ENCODE measurements at regions not wholly inside any gene's neighbourhood (a gene's known extent, or its start where the extent isn't known, plus 50 kb on each side); places are given as distances from the start of the nearest gene placed in this dataset.
"Not testable (repeated sequence)": the region's sequence is repeated elsewhere in the genome, so short reads cannot be mapped to it uniquely, and the experiment has no call there.

- DNase-seq (no peak), ATAC-seq (ENCODE audit: low read depth in 2 of 2) (no peak)
- no peaks in the 10 kb centered on the region for H3K4me1 Mint-ChIP-seq
- no peak overlapping the region for H3K4me3 Mint-ChIP-seq
- peaks cover 0 to 17% (median 10%) of the 10 kb centered on the region in 7 donors for H3K9me3 Mint-ChIP-seq
- H3K36me3 Mint-ChIP-seq: no peaks in the 10 kb centered on the region
- H3K27ac Mint-ChIP-seq: no peak overlapping the region
- H3K27me3 Mint-ChIP-seq: no peaks in the 10 kb centered on the region
These were observed 58.1 kb downstream of the ATXN7L3B start for GRCh38 chr12:74595696-74596095.

- ATAC-seq (ENCODE audit: low read depth in 2 of 2) (no peak), DNase-seq (no peak)
- Mint-ChIP-seq H3K27me3 (no peaks in the 10 kb centered on the region), H3K4me1 (no peaks in the 10 kb centered on the region), H3K4me3 (no peak overlapping the region), H3K36me3 (no peaks in the 10 kb centered on the region), H3K27ac (no peak overlapping the region), H3K9me3 (peaks cover 0 to 17% (median 11%) of the 10 kb centered on the region in 7 donors)
These were observed 61.2 kb downstream of the ATXN7L3B start for GRCh38 chr12:74598819-74599218.

DNA sequence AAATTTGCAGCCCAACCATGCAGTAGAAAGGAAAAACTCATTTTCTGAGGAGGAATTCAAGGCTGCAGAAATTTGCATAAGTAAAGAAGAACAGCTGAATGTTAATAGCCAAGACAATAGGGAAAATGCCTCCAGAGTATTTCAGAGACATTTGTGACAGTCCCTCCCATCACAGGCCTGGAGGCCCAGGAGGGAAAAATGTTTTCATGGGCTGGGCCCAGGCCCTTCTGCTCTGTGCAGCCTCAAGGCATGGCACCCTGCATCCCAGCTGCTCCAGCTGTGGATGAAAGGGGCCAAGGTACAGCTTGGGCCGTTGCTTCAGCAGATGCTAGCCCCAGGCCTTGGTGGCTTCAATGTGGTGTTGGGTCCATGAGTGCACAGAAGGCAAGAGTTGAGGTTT lies 62.3 kb downstream of the ATXN7L3B start:
- Mint-ChIP-seq H3K4me3 (no peak overlapping the region), H3K4me1 (no peaks in the 10 kb centered on the region), H3K27ac (no peak overlapping the region), H3K9me3 (peaks cover 0 to 17% (median 11%) of the 10 kb centered on the region in 7 donors), H3K27me3 (no peaks in the 10 kb centered on the region), H3K36me3 (no peaks in the 10 kb centered on the region)
- no peak for DNase-seq
- no peak for ATAC-seq (ENCODE audit: low read depth in 2 of 2)

DNA sequence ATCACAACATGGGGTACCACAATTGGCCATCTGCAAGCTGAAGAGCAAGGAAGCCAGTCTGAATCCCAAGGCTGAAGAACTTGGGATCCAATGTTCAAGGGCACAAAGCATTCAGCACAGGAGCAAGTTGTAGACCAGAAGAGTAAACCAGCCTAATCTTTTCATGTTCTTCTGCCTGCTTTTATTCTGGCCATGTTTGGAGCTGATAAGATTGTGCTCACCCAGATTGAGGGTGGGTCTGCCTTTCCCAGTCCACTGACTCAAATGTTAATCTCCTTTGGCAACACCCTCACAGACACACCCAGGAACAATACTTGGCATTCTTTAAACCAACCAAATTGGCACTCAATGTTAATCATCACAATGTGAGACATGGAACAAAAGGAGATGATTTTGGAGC lies 63.2 kb downstream of the ATXN7L3B start:
- H3K9me3 Mint-ChIP-seq: peaks cover 0 to 17% (median 11%) of the 10 kb centered on the region in 7 donors
- not testable (repeated sequence) for H3K27me3 Mint-ChIP-seq; ATAC-seq (ENCODE audit: low read depth in 2 of 2); H3K36me3 Mint-ChIP-seq; H3K4me1 Mint-ChIP-seq; DNase-seq; H3K27ac Mint-ChIP-seq; H3K4me3 Mint-ChIP-seq

GRCh38 chr12:74602881-74603672 lies 65.4 kb downstream of the ATXN7L3B start:
- no peaks in the 10 kb centered on the region for H3K36me3 Mint-ChIP-seq
- H3K27ac Mint-ChIP-seq: no peak overlapping the region
- H3K4me1 Mint-ChIP-seq: no peaks in the 10 kb centered on the region
- H3K4me3 Mint-ChIP-seq: no peak overlapping the region
- H3K27me3 Mint-ChIP-seq: no peaks in the 10 kb centered on the region
- ATAC-seq (ENCODE audit: low read depth in 2 of 2) (no peak), DNase-seq (no peak)
- H3K9me3 Mint-ChIP-seq: peaks cover 0 to 17% (median 11%) of the 10 kb centered on the region in 7 donors

- no peak for ATAC-seq (ENCODE audit: low read depth in 2 of 2)
- Mint-ChIP-seq H3K4me1 (no peaks in the 10 kb centered on the region), H3K27me3 (no peaks in the 10 kb centered on the region), H3K36me3 (no peaks in the 10 kb centered on the region), H3K9me3 (peaks cover 0 to 2% (median 0%) of the 10 kb centered on the region in 7 donors), H3K27ac (no peak overlapping the region), H3K4me3 (no peak overlapping the region)
- no peak for DNase-seq
These were observed 70.7 kb downstream of the ATXN7L3B start for GRCh38 chr12:74608231-74608775.

DNA sequence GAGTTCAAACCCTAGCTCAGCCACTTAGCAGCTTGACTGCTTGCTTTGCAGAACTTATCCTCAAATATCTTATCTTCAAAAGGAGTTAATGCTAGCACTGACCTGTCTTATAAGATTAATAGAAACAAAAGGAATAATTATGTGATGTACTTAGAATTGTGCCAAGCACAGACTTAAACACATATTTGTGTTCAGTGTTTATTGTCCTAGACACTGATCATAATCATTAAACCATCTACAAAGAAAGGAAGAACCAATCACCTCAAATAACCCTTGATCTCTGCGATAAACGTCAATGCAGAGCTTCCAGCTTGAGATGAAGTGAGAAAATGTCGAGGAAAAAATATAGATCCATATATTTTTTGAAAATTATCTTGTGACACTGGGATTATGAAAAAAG lies 73.1 kb downstream of the ATXN7L3B start:
- Mint-ChIP-seq H3K4me3 (no peak overlapping the region), H3K27ac (no peak overlapping the region), H3K36me3 (no peaks in the 10 kb centered on the region), H3K9me3 (no peaks in the 10 kb centered on the region), H3K4me1 (no peaks in the 10 kb centered on the region), H3K27me3 (no peaks in the 10 kb centered on the region)
- no peak for ATAC-seq (ENCODE audit: low read depth in 2 of 2)
- no peak for DNase-seq

- Mint-ChIP-seq H3K4me1 (no peaks in the 10 kb centered on the region), H3K36me3 (no peaks in the 10 kb centered on the region), H3K9me3 (peaks cover 0 to 2% (median 0%) of the 10 kb centered on the region in 7 donors), H3K27me3 (no peaks in the 10 kb centered on the region), H3K27ac (no peak overlapping the region), H3K4me3 (no peak overlapping the region)
- ATAC-seq (ENCODE audit: low read depth in 2 of 2) (no peak), DNase-seq (no peak)
These were observed 76.8 kb downstream of the ATXN7L3B start for GRCh38 chr12:74614426-74614825.

GRCh38 chr12:74619084-74619483 lies 81.4 kb downstream of the ATXN7L3B start:
- H3K9me3 Mint-ChIP-seq: peaks cover 0 to 2% (median 0%) of the 10 kb centered on the region in 7 donors
- H3K4me1 Mint-ChIP-seq: no peaks in the 10 kb centered on the region
- H3K36me3 Mint-ChIP-seq: no peaks in the 10 kb centered on the region
- no peaks in the 10 kb centered on the region for H3K27me3 Mint-ChIP-seq
- no peak overlapping the region for H3K27ac Mint-ChIP-seq
- DNase-seq (no peak), ATAC-seq (ENCODE audit: low read depth in 2 of 2) (no peak)
- no peak overlapping the region for H3K4me3 Mint-ChIP-seq

DNA sequence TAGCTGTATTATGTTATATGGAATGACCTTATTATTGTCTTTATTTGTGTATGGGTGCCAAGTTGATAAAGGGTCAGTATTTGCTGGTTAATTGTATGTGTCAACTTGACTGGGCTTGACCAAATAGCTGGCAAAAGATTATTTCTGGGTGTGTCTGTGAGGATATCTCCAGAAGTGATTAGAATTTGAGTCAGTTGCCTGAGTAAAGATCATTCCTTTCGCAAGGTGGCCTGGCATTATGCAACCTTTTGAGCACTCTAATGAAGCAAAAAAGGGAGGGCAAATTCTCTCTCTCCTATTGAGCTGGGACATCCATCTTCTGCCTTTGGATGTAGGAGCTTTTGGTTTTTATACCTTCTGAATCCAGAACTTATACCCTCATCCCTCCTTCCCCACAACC lies 82.2 kb downstream of the ATXN7L3B start:
- H3K36me3 Mint-ChIP-seq: no peaks in the 10 kb centered on the region
- ATAC-seq (ENCODE audit: low read depth in 2 of 2) (no peak), DNase-seq (no peak)
- H3K27me3 Mint-ChIP-seq: no peaks in the 10 kb centered on the region
- no peaks in the 10 kb centered on the region for H3K4me1 Mint-ChIP-seq
- peaks cover 0 to 2% (median 0%) of the 10 kb centered on the region in 7 donors for H3K9me3 Mint-ChIP-seq
- no peak overlapping the region for H3K4me3 Mint-ChIP-seq
- no peak overlapping the region for H3K27ac Mint-ChIP-seq

- no peak overlapping the region for H3K4me3 Mint-ChIP-seq
- H3K27ac Mint-ChIP-seq: no peak overlapping the region
These were observed 83.3 kb downstream of the ATXN7L3B start for GRCh38 chr12:74620921-74621320.

GRCh38 chr12:74624201-74624600 lies 86.6 kb downstream of the ATXN7L3B start:
- ATAC-seq (ENCODE audit: low read depth in 2 of 2): no peak
- H3K4me3 Mint-ChIP-seq: no peak overlapping the region
- DNase-seq: no peak
- no peak overlapping the region for H3K27ac Mint-ChIP-seq
- H3K27me3 Mint-ChIP-seq: no peaks in the 10 kb centered on the region
- H3K4me1 Mint-ChIP-seq: no peaks in the 10 kb centered on the region
- H3K36me3 Mint-ChIP-seq: no peaks in the 10 kb centered on the region
- H3K9me3 Mint-ChIP-seq: peaks cover 0 to 13% (median 0%) of the 10 kb centered on the region in 7 donors

More at GRCh38 chr12:74620921-74621320, 83.3 kb downstream of the ATXN7L3B start:
- Mint-ChIP-seq H3K27me3 (no peaks in the 10 kb centered on the region), H3K4me1 (no peaks in the 10 kb centered on the region), H3K36me3 (no peaks in the 10 kb centered on the region), H3K9me3 (peaks cover 0 to 2% (median 0%) of the 10 kb centered on the region in 7 donors)
- DNase-seq (no peak), ATAC-seq (ENCODE audit: low read depth in 2 of 2) (no peak)

DNA sequence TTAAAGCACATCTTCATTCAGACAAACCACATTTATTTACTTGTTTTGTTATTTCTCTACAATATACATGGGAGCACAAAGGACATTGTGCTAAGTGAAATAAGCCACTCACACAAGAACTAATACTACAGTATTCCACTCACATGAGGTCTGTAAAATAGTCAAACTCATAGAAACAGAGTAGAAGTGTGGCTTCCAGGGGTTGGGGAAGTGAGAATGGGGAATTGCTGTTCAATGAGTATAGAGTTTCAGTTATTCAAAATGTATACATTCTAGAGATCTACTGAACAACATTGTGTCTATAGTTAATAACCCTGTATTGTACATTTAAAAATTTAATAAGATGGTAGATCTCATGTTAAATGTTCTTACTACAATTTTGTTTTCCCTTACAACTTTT lies 88.8 kb downstream of the ATXN7L3B start:
- ATAC-seq (ENCODE audit: low read depth in 2 of 2): no peak
- Mint-ChIP-seq H3K4me1 (no peaks in the 10 kb centered on the region), H3K4me3 (no peak overlapping the region)

GRCh38 chr12:74641262-74641661 lies 103.6 kb downstream of the ATXN7L3B start:
- H3K27ac Mint-ChIP-seq: no peak overlapping the region
- H3K4me1 Mint-ChIP-seq: no peaks in the 10 kb centered on the region
- ATAC-seq (ENCODE audit: low read depth in 2 of 2) (no peak), DNase-seq (no peak)
- H3K36me3 Mint-ChIP-seq: peaks cover 0 to 2% of the 10 kb centered on the region in 2 donors
- no peaks in the 10 kb centered on the region for H3K9me3 Mint-ChIP-seq
- H3K4me3 Mint-ChIP-seq: no peak overlapping the region
- peaks cover 0 to 5% (median 0%) of the 10 kb centered on the region in 3 donors for H3K27me3 Mint-ChIP-seq

More for the DNA sequence above, 88.8 kb downstream of the ATXN7L3B start:
- no peaks in the 10 kb centered on the region for H3K36me3 Mint-ChIP-seq
- H3K27ac Mint-ChIP-seq: no peak overlapping the region
- peaks cover 0 to 32% (median 7%) of the 10 kb centered on the region in 7 donors for H3K9me3 Mint-ChIP-seq
- no peak for DNase-seq
- H3K27me3 Mint-ChIP-seq: no peaks in the 10 kb centered on the region

All from naive B cell (primary cell).